ENCODE measurements at regions not wholly inside any gene's neighbourhood (a gene's known extent, or its start where the extent isn't known, plus 50 kb on each side); places are given as distances from the start of the nearest gene placed in this dataset.

GRCh38 chr10:4633776-4634175, 192.2 kb upstream of the AKR1E2 start:
- H3K4me3 ChIP-seq (ENCODE audit: low read depth, low read length): no peak overlapping the region
- no peaks in the 10 kb centered on the region for H3K4me1 ChIP-seq
- no peak for TF ChIP-seq CTCF (IDR thresholded peaks at IDR 0.05; ENCODE audit: low read depth, low read length)
- DNase-seq: no peak
- H3K36me3 ChIP-seq: no peaks in the 10 kb centered on the region
- H3K9me3 ChIP-seq: no peaks in the 10 kb centered on the region
- H3K27me3 ChIP-seq: no peaks in the 10 kb centered on the region

GRCh38 chr10:4633186-4633585, 192.8 kb upstream of the AKR1E2 start:
- no peak for DNase-seq
- H3K4me3 ChIP-seq (ENCODE audit: low read depth, low read length): no peak overlapping the region
- H3K36me3 ChIP-seq: no peaks in the 10 kb centered on the region
- no peaks in the 10 kb centered on the region for H3K4me1 ChIP-seq
- no peak for TF ChIP-seq CTCF (IDR thresholded peaks at IDR 0.05; ENCODE audit: low read depth, low read length)
- no peaks in the 10 kb centered on the region for H3K9me3 ChIP-seq
- H3K27me3 ChIP-seq: no peaks in the 10 kb centered on the region

- H3K9me3 ChIP-seq: no peaks in the 10 kb centered on the region
- no peak overlapping the region for H3K4me3 ChIP-seq (ENCODE audit: low read depth, low read length)
- no peak for DNase-seq
- no peaks in the 10 kb centered on the region for H3K36me3 ChIP-seq
- H3K27me3 ChIP-seq: no peaks in the 10 kb centered on the region
- TF ChIP-seq CTCF (IDR thresholded peaks at IDR 0.05; ENCODE audit: low read depth, low read length): no peak
- no peaks in the 10 kb centered on the region for H3K4me1 ChIP-seq
These were observed 193.2 kb upstream of the AKR1E2 start for GRCh38 chr10:4632757-4633156.

GRCh38 chr10:4626919-4627318, 199.1 kb upstream of the AKR1E2 start:
- H3K4me3 ChIP-seq (ENCODE audit: low read depth, low read length): no peak overlapping the region
- no peaks in the 10 kb centered on the region for H3K27me3 ChIP-seq
- DNase-seq: no peak
- no peak for TF ChIP-seq CTCF (IDR thresholded peaks at IDR 0.05; ENCODE audit: low read depth, low read length)
- H3K9me3 ChIP-seq: no peaks in the 10 kb centered on the region
- H3K4me1 ChIP-seq: no peaks in the 10 kb centered on the region
- no peaks in the 10 kb centered on the region for H3K36me3 ChIP-seq

- no peak for DNase-seq
- H3K4me3 ChIP-seq (ENCODE audit: low read depth, low read length): no peak overlapping the region
- no peaks in the 10 kb centered on the region for H3K27me3 ChIP-seq
These were observed 202.1 kb upstream of the AKR1E2 start for GRCh38 chr10:4623757-4624420.

More at GRCh38 chr10:4623757-4624420, 202.1 kb upstream of the AKR1E2 start:
- TF ChIP-seq CTCF (IDR thresholded peaks at IDR 0.05; ENCODE audit: low read depth, low read length): no peak
- Histone ChIP-seq H3K4me1 (no peaks in the 10 kb centered on the region), H3K36me3 (no peaks in the 10 kb centered on the region), H3K9me3 (no peaks in the 10 kb centered on the region)
